GM12891 (cell line): ENCODE measurements at regions not wholly inside any gene's neighbourhood (a gene's known extent, or its start where the extent isn't known, plus 50 kb on each side); places are given as distances from the start of the nearest gene placed in this dataset.

Source experiments
- PAX5 ChIP-seq: IDR thresholded peaks from 2 replicates; pipeline ENCODE4 v1.6.1; 2011; ENCODE audit warnings: low read length, moderate library complexity, mild to moderate bottlenecking; ENCODE audit not compliant: insufficient read depth, severe bottlenecking
- POLR2A ChIP-seq: IDR thresholded peaks from 2 replicates; pipeline ENCODE4 v1.6.1; 2011; ENCODE audit warnings: low read depth, low read length, control low read depth
- POLR2AphosphoS5 ChIP-seq: IDR thresholded peaks from 2 replicates; pipeline ENCODE4 v1.6.1; 2011; ENCODE audit warnings: low read depth, low read length, control low read depth
- SPI1 ChIP-seq: IDR thresholded peaks from 2 replicates; pipeline ENCODE4 v1.6.1; 2011; ENCODE audit warnings: low read depth, low read length, control low read depth
- TAF1 ChIP-seq: IDR thresholded peaks from 2 replicates; pipeline ENCODE4 v1.6.1; 2011; ENCODE audit warnings: low read depth, low read length, control low read depth

DNA sequence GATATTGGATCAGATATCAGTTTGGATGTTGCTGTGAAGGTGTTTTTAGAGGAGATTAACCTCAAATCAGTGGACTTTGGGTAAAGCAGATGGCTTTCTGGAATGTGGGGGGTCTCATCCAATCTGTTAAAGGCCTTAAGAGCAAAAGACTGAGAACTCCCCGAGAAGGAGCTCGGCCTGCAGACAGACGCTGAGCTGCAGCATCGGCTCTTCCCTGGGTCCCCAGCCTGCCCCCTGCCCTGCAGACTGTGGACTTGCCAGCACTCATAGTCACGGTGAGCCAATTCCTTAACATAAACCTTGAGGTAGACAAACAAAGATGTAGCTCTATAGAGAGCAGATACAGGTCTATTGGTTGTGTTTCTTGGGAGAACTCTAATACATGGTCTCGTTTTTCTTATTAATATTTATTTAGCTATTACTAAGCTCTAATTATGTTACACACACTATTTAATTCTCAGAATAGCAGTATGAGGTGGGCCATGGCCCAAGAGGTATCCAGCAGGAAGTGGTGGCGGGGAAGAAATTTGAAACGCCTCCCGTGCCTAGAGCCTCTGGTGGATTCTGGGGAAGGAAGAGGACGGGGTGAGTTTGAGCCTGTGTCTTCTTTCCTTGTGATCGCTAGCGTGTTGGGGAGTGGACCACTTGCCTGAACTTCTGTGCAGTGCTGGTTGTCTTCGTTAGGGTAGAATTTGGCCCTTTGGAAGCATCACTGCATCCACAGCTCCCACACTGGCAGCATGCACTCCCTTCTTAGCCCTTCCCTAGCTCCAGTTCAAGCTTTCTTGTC lies 305.3 kb downstream of the TEX29 start:
- TF ChIP-seq POLR2AphosphoS5 (no peak), SPI1 (no peak), POLR2A (no peak), TAF1 (no peak), PAX5 (no peak)
